GM21825 (cell line): ENCODE measurements at regions not wholly inside any gene's neighbourhood (a gene's known extent, or its start where the extent isn't known, plus 50 kb on each side); places are given as distances from the start of the nearest gene placed in this dataset.
"Not testable (repeated sequence)": the region's sequence is repeated elsewhere in the genome, so short reads cannot be mapped to it uniquely, and the experiment has no call there.

Experiments used
- ATAC-seq: cut with Tn5 transposase; IDR thresholded peaks from one replicate; pipeline ENCODE4 v1.9.1; 2021; ENCODE audit warnings: mild to moderate bottlenecking, moderate library complexity; ENCODE audit not compliant: unreplicated experiment

DNA sequence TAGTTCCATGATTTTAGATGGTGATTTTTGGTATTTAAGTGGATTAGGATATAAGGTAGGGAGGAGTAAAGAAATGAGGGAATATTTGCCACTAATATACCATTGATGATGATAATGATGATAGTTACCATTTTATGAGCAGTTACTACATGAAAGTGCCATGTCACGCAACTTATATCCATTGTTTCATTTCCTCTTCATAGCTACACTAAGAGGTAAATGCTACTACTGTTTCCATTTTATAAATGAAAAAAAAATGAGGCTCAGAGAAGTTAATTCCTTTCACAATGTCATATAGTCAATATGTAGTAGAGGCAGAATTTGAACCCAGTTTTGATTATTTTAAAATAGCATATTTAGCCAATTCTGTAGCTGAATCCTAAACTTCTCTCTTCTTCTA lies 112.2 kb upstream of the ADRA1B start:
- no peak for ATAC-seq

- ATAC-seq: no peak
Observed at GRCh38 chr5:159805021-159805420, 111.3 kb upstream of the ADRA1B start.

DNA sequence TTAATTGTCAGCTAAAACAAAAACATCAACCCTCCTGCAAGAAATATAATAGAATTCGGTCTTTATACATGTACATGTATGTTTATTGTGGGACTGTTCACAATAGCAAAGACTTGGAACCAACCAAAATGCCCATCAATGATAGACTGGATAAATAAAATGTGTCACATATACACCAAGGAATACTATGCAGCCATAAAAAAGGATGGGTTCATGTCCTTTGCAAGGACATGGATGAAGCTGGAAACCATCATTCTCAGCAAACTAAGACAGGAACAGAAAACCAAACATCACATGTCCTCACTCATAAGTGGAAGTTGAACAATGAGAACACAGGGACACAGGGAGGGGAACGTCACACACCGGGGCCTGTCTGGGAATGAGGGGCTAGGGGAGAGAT lies 109.1 kb upstream of the ADRA1B start:
- ATAC-seq: not testable (repeated sequence)

- ATAC-seq: no peak
Observed at GRCh38 chr5:159807586-159807985, 108.7 kb upstream of the ADRA1B start.

DNA sequence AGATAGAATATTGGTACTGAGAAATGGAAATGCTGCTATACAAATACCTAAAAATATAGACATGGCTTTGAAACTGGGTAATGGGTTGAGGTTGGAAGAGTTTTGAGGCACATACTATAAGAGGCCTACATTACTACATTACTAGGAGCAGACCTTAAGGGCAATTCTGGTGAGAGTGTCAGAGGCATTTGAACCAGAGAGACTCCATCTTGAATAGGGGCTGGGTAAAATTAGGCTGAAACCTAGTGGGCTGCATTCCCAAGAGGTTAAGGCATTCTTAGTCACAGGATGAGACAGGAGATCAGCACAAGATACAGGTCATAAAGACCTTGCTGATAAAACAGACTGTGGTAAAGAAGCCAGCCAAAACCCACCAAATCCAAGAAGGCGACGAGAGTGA lies 104.6 kb upstream of the ADRA1B start:
- ATAC-seq: no peak

- ATAC-seq: not testable (repeated sequence)
Observed at GRCh38 chr5:159812759-159813158, 103.5 kb upstream of the ADRA1B start.

- no peak for ATAC-seq
Observed at GRCh38 chr5:159814222-159814621, 102.1 kb upstream of the ADRA1B start.

DNA sequence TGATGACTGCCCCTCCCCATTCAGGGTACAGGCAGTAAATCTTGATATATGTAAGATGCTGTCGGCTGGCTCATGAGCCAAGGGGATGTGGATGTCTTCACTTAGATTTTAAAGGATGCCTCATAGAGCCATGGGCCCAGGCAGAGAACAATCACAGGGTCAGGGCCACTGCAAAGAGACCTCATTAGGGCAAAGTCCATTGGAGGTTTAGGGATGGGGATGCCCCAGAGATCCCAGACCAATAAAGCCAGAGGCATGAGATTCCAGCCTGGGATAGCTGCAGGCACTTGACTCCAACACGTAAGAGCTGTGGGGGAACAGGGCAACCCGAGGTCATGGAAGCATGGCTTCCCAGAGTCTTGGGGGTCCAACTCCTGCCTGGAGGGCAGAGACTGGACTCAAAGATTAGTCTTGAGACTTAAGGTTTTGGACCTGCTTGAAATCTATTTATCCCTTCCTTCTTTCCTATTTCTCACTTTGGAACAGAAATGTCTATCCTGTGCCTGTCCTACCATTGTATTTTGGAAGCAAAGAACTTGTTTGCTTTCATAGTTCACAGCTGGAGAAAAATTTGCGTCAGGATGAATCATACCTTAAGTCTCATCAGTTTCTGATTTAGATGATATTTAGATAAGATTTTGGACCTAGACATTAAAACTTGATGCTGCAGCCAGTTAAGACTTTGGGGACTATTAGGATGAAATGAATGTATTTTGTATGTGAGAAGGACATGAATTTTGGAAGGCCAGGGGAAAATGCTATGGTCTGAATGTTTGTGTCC lies 101.3 kb upstream of the ADRA1B start:
- ATAC-seq: no peak

DNA sequence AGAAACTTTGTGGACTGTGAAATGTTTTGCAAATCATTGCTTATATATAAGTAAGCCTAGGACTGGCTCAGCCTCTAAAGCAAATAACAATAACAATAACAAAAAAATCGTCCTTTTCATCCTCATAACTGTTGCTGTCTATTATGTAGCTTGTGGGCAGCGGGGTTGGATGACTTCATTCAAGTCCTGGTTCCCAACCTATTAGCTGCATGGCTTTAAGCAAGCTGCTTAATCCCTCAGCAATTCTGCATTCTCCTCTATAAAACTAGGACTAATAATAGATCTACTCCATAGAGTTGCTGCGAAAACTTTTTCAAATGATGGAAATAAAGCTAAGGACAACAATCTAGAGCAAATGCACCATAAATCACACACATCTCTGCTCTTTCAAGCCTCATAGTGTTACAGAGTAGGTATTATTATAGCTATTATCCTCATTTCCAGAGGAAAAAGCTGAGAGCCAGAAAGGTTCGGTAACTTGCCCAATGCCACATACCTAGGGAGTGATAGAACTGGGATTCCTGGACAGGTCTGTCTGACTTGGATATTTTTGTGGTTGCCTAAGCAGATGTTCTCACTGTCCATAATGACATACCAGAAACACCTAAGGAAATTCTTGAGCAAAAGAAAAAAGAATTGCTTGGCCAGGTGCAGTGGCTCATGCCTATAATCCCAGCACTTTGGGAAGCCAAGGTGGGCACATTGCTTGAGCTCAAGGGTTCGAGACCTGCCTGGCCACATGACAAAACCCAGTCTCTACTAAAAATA lies 98.8 kb upstream of the ADRA1B start:
- ATAC-seq: no peak

DNA sequence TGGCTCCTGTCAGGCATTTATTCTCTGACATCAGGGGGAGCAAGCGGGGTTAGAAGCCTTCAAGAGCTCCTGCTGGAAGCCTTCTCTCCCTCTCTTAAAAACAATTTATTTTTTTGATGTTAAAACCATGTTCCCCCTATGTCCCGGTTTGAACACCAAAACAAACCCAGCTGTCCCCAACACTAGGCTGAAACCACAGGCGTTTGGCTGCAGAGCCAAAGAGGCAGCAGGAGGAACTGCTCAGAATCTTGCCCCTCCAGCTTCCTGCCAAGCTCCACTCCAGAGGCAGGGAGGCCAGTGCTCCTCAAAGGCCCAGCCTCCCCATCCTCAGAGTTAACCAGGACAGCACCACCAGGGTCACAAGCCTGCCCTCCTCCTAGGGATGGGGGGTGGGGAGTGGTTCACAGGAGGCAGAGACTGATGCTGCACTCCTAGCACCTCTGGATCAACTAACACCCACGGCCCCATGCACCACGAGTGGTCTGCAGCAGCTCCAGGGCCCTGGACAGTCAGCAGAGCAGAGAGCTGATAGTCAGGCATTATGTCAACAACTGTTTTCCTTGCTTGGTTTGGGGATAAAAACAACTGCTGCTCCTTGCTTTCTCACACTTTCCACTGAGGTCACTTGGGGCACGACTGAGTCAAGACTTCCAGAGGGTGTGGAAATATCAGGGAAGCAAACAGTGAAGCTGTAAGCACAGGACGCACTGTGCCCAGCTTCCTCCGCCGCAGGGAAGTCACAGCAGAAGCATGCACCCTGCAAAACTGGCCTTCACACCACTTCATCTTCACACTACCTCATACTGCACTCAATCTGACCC lies 96.5 kb upstream of the ADRA1B start:
- no peak for ATAC-seq

DNA sequence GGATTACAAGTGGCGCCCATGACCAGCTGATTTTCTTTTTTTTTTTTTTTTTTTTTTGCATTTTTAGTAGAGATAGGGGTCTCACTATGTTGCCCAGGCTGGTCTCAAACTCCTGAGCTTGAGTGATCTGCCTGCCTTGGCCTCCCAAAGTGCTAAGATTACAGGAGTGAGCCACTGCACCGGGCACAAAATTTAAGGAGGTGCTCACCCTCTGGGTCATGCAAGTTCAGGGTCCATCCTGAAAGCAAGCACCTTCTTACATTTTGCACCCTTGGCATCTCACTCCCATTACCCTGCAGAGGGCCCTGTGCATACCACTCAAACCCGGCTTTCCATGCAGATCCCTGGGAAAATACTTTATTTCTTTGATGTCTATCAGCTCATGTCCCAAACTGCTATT lies 95.6 kb upstream of the ADRA1B start:
- no peak for ATAC-seq

- ATAC-seq: no peak
Observed at GRCh38 chr5:159821461-159821940, 94.8 kb upstream of the ADRA1B start.

DNA sequence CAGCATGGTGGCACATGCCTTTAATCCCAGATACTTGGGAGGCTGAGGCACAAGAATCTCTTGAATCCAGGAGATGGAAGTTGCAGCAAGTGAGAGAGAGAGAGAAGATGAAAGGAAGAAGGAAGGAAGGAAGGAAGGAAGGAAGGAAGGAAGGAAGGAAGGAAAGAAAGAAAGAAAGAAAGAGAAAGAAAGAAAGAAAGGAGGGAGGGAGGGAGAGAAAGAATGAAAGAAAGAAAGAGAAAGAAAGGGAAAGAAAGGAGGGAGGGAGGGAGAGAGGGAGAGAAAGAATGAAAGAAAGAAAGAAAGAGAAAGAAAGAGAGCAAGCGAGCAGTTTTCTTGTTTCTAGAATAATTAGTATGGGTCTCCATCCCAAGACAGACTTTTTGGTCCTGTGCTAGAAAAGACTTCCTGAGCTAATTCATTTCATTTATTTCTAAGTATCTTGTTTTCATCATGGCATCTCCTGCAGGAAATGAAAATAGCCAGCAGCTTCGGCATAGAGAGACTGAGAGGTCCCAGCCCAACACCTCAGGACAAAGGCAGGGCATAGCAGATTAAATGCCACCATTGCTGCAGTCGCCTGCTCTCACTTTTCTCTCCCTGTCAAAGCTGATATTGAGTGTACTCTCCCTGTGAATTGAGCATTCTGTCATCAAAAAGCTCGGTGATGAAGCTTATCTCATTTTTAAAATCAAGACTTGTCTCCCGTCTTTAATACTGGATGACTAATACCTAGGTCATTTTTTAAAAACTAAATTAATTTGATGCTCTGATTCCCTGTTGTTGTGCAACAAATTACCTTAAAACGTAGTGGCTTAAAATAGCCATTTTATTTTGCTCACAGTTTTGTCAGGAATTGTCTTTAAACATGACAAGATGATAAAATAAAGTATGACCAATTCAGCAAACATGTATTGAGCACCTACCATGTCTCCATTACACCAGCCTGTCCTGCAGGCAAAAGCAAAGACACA lies 91.8 kb upstream of the ADRA1B start:
- no peak for ATAC-seq

DNA sequence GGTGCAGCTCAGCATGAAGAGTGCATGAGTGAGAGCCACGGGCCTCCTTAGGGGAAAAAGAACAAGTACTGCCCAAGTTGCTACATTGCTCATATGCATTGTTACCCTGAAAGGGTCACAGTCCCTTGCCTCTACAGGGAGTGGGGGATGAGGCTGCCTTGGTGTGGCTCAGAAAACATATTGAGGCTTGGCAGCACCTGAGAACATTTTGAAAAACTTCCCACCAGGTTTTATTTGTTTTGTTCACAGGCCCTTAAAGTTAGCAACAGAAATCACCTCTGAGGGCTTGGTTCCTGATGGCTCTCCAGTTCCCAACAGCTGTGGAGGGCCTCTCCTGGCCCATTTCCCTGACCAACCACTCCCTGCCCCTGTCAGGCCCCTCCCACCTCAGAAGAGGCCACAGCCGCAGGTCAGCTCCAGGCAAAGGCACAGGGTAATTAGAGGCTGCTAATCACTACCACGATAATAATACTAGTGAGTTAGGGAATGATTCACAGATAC lies 90.7 kb upstream of the ADRA1B start:
- no peak for ATAC-seq

DNA sequence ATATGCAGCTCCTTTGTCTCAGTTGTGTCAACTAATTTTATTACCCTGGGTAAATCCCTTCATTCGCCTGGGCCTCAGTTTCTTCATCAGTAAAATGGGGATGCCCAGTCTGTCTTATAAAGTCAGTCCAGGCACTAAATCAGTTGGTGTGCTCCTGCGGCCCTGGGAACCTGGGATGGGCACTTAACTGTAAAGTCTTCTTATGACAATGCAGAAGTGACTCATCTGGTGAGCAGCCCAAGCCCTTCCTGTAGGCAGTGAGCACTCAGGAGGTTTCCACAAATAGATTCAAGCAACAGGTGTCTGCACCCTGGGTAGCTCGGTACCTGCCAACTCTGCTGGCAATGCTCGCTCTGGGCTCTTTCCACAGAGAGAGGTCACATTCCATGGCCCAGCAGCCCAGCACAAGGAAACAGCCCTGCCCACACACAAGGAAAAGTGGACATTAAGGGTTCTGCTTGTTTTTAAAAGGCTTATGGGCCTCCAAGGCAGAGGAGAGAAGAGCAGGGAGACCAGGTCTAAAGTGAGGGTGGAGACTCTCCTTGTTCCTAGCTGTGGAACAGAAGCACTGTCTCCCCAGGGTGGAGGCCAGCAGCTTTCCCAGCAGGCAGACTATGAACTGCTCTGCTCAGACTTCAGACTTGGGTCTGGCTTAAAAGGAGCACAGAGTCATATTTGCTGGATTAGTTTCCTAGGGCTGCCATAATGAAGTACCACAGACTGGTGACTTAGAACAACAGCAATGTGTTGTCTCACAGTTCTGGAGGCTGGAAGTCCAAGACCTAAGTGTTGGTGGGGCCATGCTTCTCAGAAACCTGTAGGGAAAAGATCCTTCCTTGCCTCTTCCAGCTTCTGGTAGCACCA lies 89.7 kb upstream of the ADRA1B start:
- ATAC-seq: peak; percentile 96

GRCh38 chr5:159827861-159828260 lies 88.4 kb upstream of the ADRA1B start:
- ATAC-seq: no peak

DNA sequence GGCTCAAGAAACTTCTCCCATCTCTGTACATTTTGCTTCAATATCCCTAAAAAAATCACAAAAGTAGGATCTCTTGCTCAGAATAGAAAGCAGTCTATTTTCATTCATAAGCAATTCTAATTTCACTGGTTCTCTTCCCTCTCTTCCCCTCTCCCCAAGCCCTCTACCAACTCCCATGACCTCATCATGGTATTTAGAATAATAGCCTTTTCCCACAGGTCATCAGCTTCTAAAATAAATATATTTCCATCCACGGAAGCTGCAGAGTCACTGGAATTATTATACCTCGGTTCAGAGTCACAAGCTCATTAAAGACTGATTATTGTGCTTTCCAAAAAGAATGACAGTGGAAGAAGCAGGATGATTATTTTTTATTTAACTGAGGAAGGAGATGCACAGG lies 84.2 kb upstream of the ADRA1B start:
- ATAC-seq: no peak

- ATAC-seq: no peak
Observed at GRCh38 chr5:159833088-159833487, 83.2 kb upstream of the ADRA1B start.

DNA sequence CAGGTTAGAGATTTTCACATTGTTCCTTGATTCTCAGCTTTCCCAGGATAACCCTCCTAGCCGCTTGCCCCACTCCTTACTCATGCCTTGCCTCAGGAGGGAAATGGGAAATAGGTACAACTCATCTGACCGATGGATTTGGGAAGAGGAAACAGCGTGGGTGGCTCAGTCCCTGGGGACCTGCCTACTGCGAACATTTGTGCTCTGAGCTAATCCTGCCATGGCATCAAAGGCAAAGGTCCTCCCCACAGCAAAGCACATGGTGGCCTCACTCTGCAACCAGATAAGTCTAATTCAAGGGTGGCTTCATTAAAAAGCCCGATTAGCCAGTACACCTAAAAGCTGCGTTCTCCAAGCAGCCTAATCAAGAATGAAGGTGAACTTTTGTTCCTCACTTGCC lies 82.4 kb upstream of the ADRA1B start:
- ATAC-seq: no peak
